ENCODE measurements at regions not wholly inside any gene's neighbourhood (a gene's known extent, or its start where the extent isn't known, plus 50 kb on each side); places are given as distances from the start of the nearest gene placed in this dataset.

DNA sequence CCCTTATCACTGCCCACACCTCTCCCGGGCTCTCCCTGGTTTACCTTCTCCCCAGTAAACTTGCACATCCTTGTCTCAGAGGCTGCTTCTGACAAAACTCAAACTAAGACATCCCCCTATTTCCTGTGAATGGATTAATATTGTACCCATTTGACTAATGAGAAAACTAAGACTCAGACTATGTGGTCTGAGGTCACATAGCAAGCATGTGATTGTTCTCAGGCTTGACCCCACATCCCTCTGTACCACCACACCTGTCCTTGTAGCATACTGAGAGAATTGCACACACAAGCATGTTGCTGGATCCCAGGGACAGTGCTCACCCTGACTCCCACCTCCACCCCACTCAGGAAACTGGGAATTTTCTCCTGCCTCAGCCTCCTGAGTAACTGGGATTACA is 90.7 kb upstream of the HES1 start:
- Histone ChIP-seq H3K4me3 (ENCODE audit: low read depth, low read length) (no peak overlapping the region), H3K36me3 (ENCODE audit: control insufficient read depth, insufficient read depth, low read length) (no peaks in the 10 kb centered on the region), H3K27me3 (ENCODE audit: control insufficient read depth, insufficient read depth, low read length) (no peaks in the 10 kb centered on the region)
- no peak for DNase-seq (ENCODE audit: low read depth)
- TF ChIP-seq, protein P1, sequence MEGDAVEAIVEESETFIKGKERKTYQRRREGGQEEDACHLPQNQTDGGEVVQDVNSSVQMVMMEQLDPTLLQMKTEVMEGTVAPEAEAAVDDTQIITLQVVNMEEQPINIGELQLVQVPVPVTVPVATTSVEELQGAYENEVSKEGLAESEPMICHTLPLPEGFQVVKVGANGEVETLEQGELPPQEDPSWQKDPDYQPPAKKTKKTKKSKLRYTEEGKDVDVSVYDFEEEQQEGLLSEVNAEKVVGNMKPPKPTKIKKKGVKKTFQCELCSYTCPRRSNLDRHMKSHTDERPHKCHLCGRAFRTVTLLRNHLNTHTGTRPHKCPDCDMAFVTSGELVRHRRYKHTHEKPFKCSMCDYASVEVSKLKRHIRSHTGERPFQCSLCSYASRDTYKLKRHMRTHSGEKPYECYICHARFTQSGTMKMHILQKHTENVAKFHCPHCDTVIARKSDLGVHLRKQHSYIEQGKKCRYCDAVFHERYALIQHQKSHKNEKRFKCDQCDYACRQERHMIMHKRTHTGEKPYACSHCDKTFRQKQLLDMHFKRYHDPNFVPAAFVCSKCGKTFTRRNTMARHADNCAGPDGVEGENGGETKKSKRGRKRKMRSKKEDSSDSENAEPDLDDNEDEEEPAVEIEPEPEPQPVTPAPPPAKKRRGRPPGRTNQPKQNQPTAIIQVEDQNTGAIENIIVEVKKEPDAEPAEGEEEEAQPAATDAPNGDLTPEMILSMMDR (IDR thresholded peaks at IDR 0.05; ENCODE audit: insufficient read depth, low read length, poor library complexity, severe bottlenecking) = no peak

GRCh38 chr3:194045919-194046318 is 90.0 kb upstream of the HES1 start:
- no peaks in the 10 kb centered on the region for H3K36me3 ChIP-seq (ENCODE audit: control insufficient read depth, insufficient read depth, low read length)
- TF ChIP-seq, protein P1 (IDR thresholded peaks at IDR 0.05; ENCODE audit: insufficient read depth, low read length, poor library complexity, severe bottlenecking) = no peak
- H3K4me3 ChIP-seq (ENCODE audit: low read depth, low read length) = no peak overlapping the region
- no peak for DNase-seq (ENCODE audit: low read depth)
- no peaks in the 10 kb centered on the region for H3K27me3 ChIP-seq (ENCODE audit: control insufficient read depth, insufficient read depth, low read length)

DNA sequence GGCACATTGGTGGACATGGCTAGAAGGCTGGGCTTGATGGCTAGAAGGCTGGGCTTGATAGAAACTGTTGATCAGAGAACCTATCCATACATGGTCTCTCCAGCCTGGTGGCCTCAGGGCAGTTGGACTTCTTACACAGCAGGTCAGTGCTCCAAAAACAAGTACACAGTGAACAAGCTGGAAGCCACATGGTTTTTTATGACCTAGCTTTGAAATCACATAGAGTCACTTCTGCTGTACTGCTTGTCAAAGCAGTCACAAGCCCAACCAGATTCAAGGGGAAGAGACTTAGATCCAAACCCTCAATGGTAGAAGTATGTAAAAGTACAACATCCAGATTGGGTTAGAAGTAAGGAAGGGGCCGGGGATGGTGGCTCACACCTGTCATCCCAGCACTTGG is 89.4 kb upstream of the HES1 start:
- TF ChIP-seq, protein P1 (IDR thresholded peaks at IDR 0.05; ENCODE audit: insufficient read depth, low read length, poor library complexity, severe bottlenecking) = no peak
- H3K27me3 ChIP-seq (ENCODE audit: control insufficient read depth, insufficient read depth, low read length) = no peaks in the 10 kb centered on the region
- no peak for DNase-seq (ENCODE audit: low read depth)
- no peaks in the 10 kb centered on the region for H3K36me3 ChIP-seq (ENCODE audit: control insufficient read depth, insufficient read depth, low read length)
- H3K4me3 ChIP-seq (ENCODE audit: low read depth, low read length) = no peak overlapping the region

DNA sequence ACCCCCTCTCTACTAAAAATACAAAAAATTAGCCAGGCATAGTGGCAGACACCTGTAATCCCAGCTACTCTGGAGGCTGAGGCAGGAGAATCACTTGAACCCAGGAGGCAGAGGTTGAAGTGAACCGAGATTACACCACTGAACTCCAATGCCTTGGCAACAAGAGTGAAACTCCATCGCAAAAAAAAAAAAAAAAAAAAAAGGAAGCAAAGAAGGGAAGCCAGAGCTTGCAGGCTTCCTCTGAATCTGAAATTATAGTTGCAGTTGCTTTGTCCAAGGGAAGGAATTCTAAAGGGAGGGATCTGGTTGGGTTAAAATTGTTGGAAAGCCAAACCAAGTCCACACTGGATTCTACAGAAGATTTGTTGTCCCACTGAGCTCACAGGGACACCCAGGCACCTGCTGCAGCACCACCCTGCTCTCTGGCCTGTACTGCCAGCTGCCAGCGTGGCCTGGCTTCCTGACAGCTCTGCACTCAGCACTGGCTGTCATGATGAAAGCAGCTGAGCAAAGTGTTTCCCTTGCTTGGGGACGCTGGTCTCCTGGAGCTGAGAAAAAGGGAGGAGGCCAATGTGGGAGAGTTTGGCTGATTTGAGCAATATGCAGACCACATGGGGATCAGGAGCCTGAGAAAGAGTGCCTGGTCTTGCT is 88.8 kb upstream of the HES1 start:
- Histone ChIP-seq H3K36me3 (ENCODE audit: control insufficient read depth, insufficient read depth, low read length) (no peaks in the 10 kb centered on the region), H3K4me3 (ENCODE audit: low read depth, low read length) (no peak overlapping the region), H3K27me3 (ENCODE audit: control insufficient read depth, insufficient read depth, low read length) (no peaks in the 10 kb centered on the region)
- DNase-seq (ENCODE audit: low read depth) = no peak
- TF ChIP-seq, protein P1 (IDR thresholded peaks at IDR 0.05; ENCODE audit: insufficient read depth, low read length, poor library complexity, severe bottlenecking) = no peak

DNA sequence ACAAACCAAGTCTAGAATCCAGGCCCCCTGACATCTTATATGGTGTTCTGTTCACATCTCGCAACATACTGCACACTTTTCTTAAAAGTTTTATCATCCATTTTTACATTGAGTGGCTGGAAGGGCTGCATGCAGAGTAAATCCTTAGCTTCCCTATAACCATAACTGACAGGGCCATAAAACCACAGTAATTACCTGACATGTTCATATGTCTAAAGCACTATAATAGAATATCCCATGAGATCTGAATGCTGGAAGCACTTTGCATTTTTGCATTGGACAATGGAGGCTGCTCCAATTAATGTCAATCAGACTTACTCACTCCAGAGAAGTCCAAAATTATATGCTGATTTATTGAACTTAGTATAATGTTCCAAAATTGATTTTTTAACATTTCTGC is 86.6 kb upstream of the HES1 start:
- TF ChIP-seq, protein P1 (IDR thresholded peaks at IDR 0.05; ENCODE audit: insufficient read depth, low read length, poor library complexity, severe bottlenecking) = no peak
- no peaks in the 10 kb centered on the region for H3K36me3 ChIP-seq (ENCODE audit: control insufficient read depth, insufficient read depth, low read length)
- DNase-seq (ENCODE audit: low read depth) = no peak
- H3K27me3 ChIP-seq (ENCODE audit: control insufficient read depth, insufficient read depth, low read length) = no peaks in the 10 kb centered on the region
- H3K4me3 ChIP-seq (ENCODE audit: low read depth, low read length) = no peak overlapping the region

- Histone ChIP-seq H3K36me3 (ENCODE audit: control insufficient read depth, insufficient read depth, low read length) (no peaks in the 10 kb centered on the region), H3K27me3 (ENCODE audit: control insufficient read depth, insufficient read depth, low read length) (no peaks in the 10 kb centered on the region), H3K4me3 (ENCODE audit: low read depth, low read length) (no peak overlapping the region)
- no peak for DNase-seq (ENCODE audit: low read depth)
- TF ChIP-seq, protein P1 (IDR thresholded peaks at IDR 0.05; ENCODE audit: insufficient read depth, low read length, poor library complexity, severe bottlenecking) = no peak
Observed at GRCh38 chr3:194050782-194051320, 85.1 kb upstream of the HES1 start.
